Gastroesophageal sphincter (tissue), 3 donors: ENCODE measurements at regions not wholly inside any gene's neighbourhood (a gene's known extent, or its start where the extent isn't known, plus 50 kb on each side); places are given as distances from the start of the nearest gene placed in this dataset.

ENCODE experiments used
- CTCF ChIP-seq, 4 experiments: fragments of 200-600 bp in 2 of 4; fragments of 450-650 bp in 2 of 4; sonication (generic) in 1 of 4; IDR thresholded peaks; one replicate each; pipeline ENCODE4 v1.5.1; 2017 to 2019; ENCODE audit warnings: antibody characterized with exemption in 4 of 4, mild to moderate bottlenecking in 2 of 4, moderate library complexity in 2 of 4
- EP300 ChIP-seq: sonication (generic); formaldehyde crosslinking; IDR thresholded peaks from one replicate; pipeline ENCODE4 v1.6.1; 2017; ENCODE audit warnings: antibody characterized with exemption, mild to moderate bottlenecking
- POLR2A ChIP-seq, 2 donors: fragments of 450-650 bp; IDR thresholded peaks; one replicate each; pipeline ENCODE4 v1.6.1; 2017; ENCODE audit warnings: antibody characterized with exemption in 2 of 2, mild to moderate bottlenecking in 2 of 2, moderate library complexity in 1 of 2
- POLR2AphosphoS5 ChIP-seq: sonication (generic); formaldehyde crosslinking; IDR thresholded peaks from one replicate; pipeline ENCODE4 v1.6.1; 2017; ENCODE audit warnings: antibody characterized with exemption

DNA sequence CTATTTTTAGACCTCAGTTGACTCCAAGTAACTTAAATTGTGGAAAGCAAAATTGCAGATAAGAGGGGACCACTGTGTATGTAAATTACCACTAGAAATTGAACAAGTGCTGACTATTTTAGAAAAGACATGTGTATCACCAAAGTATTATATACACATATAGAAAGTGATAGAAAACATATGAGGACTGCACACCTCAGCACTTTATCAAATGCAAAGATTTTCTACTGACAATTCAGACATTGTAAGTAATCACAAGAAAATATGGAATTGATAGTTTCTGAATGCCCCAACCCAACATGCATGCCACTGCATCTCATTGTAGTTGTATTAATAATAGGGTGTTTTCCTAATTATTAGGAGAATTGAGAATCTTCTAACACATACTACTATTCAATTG is 536.5 kb downstream of the CDH11 start:
- no peak for TF ChIP-seq CTCF (IDR thresholded peaks at IDR 0.05)
- TF ChIP-seq POLR2AphosphoS5, result no peak
- TF ChIP-seq POLR2A (IDR thresholded peaks at IDR 0.05), result no peak
- TF ChIP-seq EP300, result no peak
